ENCODE measurements at regions not wholly inside any gene's neighbourhood (a gene's known extent, or its start where the extent isn't known, plus 50 kb on each side); places are given as distances from the start of the nearest gene placed in this dataset.
"Not testable (repeated sequence)": the region's sequence is repeated elsewhere in the genome, so short reads cannot be mapped to it uniquely, and the experiment has no call there.

GRCh38 chr11:23155503-23155902 is 295.2 kb upstream of the CCDC179 start:
- no peak for DNase-seq

GRCh38 chr11:23164022-23164421 is 303.7 kb upstream of the CCDC179 start:
- no peak for DNase-seq

DNA sequence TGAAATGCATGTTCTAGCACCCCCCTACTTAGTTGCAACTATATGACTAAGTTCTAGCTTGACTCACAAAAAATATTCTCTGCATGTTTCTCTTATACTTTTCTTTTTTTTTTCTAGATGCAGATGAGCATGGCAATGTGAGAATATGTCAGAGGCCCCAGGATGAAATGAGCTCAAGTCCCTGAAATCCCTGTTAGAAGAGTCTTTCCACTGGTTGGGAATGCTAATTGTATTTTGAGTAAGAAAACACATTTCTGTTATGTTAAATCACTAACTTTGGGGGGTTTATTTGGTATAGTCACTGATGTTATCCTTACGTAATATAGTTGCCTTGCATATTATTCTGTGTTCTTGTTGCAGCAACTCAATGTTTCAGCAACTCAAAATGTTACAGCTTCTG is 306.1 kb upstream of the CCDC179 start:
- DNase-seq, result no peak

DNA sequence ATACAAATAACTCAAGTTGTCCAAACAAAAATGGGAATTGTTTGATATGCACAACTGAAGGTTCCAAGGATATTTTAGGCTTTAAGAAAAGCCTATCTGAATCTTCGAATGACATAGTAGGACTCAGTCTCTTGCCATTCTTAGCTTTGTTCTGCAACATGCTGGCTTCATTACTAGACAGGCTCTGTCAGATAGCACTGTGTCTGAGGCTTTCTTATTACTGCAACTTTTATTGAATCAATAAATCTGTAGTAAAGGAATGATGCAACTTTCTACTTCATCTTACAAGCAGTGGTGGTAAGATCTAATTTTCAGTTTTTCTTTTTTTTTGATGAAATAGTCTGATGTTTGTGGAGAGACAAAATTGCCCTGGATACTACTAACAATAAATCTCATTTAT is 319.3 kb upstream of the CCDC179 start:
- DNase-seq, result no peak

DNA sequence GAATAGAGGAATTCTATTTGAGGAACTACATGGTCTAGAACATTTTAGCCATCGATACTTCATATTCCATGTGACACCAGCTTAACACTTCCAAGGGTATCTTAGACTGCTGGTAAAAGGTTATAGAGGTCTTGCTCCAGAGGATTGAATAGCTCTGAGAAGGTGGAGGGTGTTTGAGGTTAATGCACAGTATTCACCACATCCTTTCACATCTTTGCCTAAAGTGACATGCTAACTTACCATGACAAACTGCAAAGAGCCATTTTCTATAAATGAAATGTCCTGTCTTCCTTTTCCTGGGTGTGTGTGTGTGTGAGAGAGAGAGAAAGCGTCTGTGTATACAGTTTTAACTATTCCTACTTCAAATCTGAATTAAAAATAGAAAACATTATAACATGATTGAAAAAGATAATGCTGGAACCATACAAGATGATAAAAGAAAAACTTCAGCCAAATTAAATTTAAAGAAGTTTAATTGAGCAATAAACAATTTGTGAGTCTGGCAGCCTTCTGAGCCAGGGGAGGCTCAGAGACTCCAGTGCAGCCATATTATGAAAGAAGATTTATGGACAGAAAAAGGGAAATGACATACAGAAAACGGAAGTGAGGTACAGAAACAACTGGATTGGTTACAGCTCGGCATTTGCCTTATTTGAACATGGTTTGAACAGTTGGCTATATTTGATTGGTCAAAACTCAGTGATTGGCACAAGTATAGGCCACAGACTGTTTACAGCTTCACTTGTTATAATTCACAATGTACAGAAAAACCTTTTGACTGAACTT is 320.9 kb upstream of the CCDC179 start:
- no peak for DNase-seq

DNA sequence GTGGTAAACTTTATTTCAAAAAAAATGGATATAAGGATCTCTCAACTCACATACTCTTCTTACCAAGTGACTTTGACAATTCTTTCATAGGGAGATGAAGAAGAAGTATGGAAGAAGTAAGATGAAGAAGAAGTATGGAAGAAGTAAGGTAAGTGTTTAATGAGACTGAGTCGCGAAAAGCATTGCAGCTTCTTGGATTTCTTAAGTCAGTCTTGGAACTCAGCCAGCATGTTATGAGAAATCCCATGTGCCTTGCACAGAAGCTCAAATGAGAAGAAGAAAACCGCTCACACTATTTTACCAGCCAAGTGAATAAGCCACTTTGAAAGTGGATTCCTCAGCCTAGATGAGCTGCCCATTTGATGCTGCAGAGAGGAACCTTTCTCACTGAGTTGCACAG is 332.0 kb upstream of the CCDC179 start:
- no peak for DNase-seq

DNA sequence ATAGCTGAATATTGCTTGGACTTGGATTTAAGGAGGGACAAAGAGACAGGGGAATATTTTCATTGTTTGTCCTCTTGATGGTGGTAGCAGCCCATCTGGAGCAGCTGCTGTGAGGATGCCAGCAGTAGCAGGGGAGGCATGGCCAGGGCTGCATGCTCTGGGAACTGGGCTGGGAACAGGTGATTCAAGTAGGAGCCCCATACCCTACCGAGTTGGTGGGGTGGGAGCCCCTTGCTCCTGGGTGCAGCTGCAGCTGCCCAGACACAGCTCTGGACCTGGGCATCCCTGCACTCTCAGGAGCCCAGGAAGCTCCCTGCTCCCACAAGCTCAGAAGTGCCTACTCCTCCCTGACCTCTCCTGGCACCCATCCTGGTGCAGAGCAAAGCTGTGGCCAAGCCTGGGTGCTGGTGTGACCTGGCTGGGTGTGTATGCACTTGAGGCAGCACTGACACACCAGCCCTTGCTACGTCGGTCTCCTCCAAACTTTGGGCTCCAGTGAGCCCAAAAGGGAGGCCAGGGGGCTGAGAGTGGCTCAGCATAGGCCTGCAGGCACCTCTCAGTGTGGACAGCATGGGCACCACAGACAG is 341.8 kb upstream of the CCDC179 start:
- DNase-seq, result no peak

DNA sequence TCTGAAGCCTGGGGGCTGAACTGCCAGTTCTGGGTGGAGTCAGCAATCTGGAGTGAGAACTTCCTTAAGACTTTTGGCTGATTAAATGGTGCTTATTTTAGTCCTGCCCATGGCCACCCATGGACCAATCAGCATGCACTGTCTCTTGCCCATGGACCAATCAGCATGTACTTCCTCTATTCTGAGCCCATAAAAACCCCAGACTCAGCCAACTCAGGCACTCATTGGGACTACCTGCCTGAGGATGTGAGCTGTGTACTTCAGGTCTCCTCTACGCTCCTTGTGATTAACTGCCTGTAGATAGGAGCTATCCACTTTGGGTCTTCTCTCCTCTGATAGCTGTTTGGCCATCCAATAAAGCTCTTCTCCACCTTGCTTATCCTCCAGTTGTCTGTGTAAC is 342.3 kb upstream of the CCDC179 start:
- no peak for DNase-seq

DNA sequence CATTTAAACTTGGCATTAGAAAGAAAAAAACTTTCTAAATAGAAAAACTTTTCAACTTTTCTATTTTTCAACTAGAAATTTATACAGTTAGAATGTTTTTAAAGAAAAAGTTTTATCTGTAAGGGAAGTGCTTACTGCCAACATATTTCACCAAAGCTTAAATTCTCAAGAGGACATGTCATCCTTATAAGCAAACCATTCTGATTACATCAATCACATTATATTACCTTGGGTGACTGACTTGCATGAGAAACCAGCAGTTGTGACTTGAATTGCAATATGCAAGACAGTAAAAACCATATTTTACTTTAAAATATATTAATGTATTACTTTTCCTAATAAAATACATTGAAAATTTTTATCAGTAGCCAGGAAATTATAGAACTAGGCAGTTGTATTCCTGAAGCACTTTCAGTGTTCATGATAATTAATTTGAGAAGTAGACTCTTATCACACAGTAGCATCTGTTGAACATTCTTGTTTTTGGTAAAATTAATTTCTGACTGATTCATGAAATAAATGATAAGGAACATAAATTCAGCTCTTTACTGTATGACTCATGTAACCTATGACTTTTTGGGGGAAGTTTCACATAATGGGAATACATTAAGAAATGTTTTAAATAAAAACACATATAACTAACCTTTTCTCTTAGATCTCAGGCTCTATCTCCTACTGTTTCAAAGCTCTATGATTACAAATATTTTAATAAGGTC is 345.0 kb upstream of the CCDC179 start:
- no peak for DNase-seq

DNA sequence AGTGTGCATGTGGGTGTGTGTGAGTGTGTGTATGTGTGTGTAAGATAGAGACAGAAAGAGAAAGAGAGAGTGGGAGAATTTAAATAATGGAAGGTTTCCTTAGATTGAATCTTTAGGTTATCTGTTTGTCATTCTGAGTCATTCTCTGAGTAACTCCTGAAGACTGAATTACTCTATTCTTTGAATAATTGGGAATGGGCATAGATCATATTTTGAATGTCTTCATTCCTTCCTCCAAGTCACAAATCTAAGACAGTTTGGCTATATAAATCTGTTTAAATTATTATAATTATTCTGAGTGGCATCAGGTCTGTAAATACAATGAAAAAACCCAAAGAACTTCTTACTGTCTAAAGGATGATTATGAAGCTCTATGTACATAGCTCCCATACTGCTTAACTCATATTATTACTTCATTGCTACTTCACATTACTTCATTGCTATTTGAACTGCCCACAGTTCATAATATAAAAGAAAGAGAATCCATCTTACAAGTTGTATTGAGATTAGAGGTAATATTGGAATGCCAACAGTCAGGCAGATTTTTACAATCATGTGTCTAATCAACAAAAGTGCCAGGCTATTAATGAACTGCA is 346.6 kb upstream of the CCDC179 start:
- no peak for DNase-seq

- no peak for DNase-seq
These were observed 350.9 kb upstream of the CCDC179 start for GRCh38 chr11:23211221-23211620.

GRCh38 chr11:23212807-23213206 is 352.5 kb upstream of the CCDC179 start:
- DNase-seq, result no peak

GRCh38 chr11:23217072-23217471 is 356.8 kb upstream of the CCDC179 start:
- DNase-seq, result no peak

- DNase-seq, result not testable (repeated sequence)
These were observed 359.8 kb upstream of the CCDC179 start for GRCh38 chr11:23220086-23220485.

DNA sequence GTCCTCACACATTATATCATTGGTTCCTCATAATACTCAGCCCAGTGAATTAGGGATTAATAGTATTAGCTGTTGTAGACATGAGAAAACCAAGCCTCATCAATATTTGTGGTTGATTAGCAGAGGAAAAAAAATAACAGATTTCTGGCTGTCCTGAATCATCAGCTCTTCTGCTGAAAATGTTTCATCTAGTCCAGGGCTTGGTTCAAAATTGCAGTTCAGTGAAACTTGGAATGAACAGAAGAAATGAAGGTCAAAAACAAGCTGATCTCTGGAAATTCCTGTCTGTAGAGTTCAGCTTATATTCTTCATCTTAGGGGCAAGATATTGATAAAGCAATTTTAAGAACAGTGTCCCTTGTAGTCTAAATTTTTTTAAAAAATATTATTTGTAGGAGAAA is 361.1 kb upstream of the CCDC179 start:
- no peak for DNase-seq

- DNase-seq, result no peak
These were observed 366.2 kb upstream of the CCDC179 start for GRCh38 chr11:23226331-23227077.

DNA sequence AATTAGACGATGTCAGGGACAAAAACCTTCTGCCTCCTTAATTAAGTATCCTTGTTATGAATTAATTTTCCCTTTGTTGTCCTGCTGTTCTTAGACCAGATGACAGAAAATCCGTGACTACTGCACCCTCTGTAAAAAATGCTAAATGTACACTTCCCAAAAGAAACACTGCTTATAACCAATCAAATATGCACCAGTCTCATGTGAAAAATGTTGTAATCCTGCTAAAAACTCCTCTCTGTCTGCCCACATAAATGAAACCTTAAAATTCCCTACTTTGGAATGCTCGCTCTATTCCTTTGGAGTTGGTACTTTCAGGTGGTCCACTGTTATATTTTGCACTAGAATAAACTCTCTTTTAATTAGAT is 366.8 kb upstream of the CCDC179 start:
- DNase-seq, result no peak

- DNase-seq, result no peak
These were observed 372.4 kb upstream of the CCDC179 start for GRCh38 chr11:23232652-23233051.

GRCh38 chr11:23233075-23233474 is 372.8 kb upstream of the CCDC179 start:
- DNase-seq, result no peak

DNA sequence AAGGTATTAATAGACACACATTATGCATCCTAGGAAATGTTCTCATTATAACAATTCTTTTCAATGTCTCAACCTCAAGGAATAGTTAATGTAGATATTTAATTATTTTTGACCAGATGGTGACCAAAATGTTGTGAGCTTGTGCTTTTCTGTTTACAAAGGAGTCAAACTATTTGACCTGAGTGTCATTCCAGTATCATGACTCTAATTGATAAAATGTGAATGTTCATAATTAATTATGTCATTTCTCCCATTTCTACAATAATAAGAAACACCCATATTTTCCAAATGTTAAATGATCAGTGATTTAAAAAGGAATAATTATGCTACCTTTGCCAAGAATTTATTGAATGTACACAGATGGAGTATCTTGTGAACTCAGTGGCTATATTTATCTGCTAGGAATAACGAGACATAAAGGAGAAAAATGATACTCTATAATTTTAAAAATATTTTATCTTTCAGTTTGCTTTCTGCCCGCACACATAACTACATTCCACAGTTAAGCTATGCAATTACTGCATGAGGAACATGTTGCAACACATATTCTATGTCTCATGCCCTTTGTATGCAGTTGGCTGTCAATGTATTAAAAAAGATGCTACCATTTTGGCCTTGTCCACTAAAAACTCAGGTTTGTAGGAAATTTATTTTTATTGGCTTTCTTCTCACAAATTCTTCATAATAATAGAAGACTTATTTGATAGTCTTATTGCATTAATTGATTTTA is 376.7 kb upstream of the CCDC179 start:
- DNase-seq, result no peak

DNA sequence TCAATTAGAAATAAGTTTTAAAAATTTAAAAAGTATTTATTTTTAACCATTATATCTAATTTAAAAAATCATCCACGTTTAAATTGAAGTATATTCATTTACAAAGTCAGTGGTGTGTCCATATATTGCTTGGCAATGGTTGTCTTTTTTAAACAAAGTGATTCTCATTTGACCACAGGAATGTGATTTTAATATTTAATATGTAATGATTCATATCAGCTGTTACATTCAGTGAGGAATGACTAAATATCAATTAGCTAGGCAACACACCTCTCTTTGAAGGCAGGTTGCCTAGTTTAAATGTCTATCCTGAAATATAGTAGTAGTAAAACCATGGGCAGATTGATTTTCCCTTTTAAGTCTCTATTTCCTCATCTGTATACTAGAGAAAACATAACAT is 392.2 kb upstream of the CCDC179 start:
- DNase-seq, result no peak

DNA sequence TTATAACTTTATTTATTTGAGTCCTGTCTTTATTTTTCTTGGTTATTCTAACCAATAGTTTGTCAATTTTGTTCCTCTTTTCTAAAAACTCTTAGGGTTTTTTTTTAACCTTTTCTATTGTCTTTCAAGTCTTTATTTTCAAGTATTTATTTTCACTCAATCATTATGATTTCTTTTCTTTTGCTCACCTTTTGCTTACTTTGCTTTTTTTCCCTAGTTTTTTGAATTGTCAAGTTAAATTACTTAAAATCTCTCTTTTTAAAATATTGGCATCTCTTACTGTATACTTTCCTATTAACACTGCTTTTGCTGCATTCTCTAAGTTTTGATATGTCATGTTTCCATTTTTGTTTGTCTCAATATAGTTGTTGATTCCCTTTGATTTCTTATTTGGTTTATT is 396.8 kb upstream of the CCDC179 start:
- DNase-seq, result no peak

All from NCI-H446 treated with DMSO at 0.1 percent for 48 hours (cell line).